GM23338 (cell line): ENCODE measurements at regions not wholly inside any gene's neighbourhood (a gene's known extent, or its start where the extent isn't known, plus 50 kb on each side); places are given as distances from the start of the nearest gene placed in this dataset.

ENCODE experiments used
- ATAC-seq: fragments of 200-7000 bp; cut with Tn5 transposase; 3 replicates; pipeline ENCODE4 v1.9.1; 2020
- DNase-seq: peaks from one replicate; pipeline ENCODE4 v3.0.0-alpha.2; 2015; ENCODE audit warnings: low spot score
- H2AFZ ChIP-seq: fragments of 200-600 bp; sonication (generic); 2 replicates; pipeline ENCODE4 v1.8.0; 2016; ENCODE audit warnings: antibody characterized with exemption, mild to moderate bottlenecking, moderate library complexity
- H3F3A ChIP-seq: fragments of 200-600 bp; sonication (generic); replicated peaks from 2 replicates; pipeline ENCODE4 v1.8.0; 2017; ENCODE audit warnings: antibody characterized with exemption, mixed run types, low read depth
- H3K27ac ChIP-seq: fragments of 200-600 bp; sonication (generic); 2 replicates; pipeline ENCODE4 v1.6.1; 2016; ENCODE audit warnings: low read depth
- H3K27me3 ChIP-seq: fragments of 200-600 bp; sonication (generic); 2 replicates; pipeline ENCODE4 v1.8.0; 2016; ENCODE audit warnings: mild to moderate bottlenecking, mixed run types, moderate library complexity; ENCODE audit not compliant: insufficient read depth
- H3K36me3 ChIP-seq: fragments of 200-600 bp; sonication (generic); 2 replicates; pipeline ENCODE4 v1.8.0; 2016; ENCODE audit warnings: mild to moderate bottlenecking; ENCODE audit not compliant: insufficient read depth
- H3K4me1 ChIP-seq: fragments of 200-600 bp; sonication (generic); 2 replicates; pipeline ENCODE4 v1.8.0; 2016; ENCODE audit warnings: mild to moderate bottlenecking, moderate library complexity; ENCODE audit not compliant: insufficient read depth
- H3K4me2 ChIP-seq: fragments of 200-600 bp; sonication (generic); 2 replicates; pipeline ENCODE4 v1.7.1; 2017; ENCODE audit warnings: mixed run types
- H3K4me3 ChIP-seq: fragments of 200-600 bp; sonication (generic); 2 replicates; pipeline ENCODE4 v1.6.1; 2016; ENCODE audit warnings: mixed run types
- H3K79me2 ChIP-seq: fragments of 200-600 bp; sonication (generic); replicated peaks from 2 replicates; pipeline ENCODE4 v1.8.0; 2017; ENCODE audit warnings: mild to moderate bottlenecking; ENCODE audit not compliant: insufficient read depth
- H3K9me2 ChIP-seq: fragments of 200-600 bp; sonication (generic); 2 replicates; pipeline ENCODE4 v1.8.0; 2017; ENCODE audit not compliant: insufficient read depth
- H4K20me1 ChIP-seq: fragments of 200-600 bp; sonication (generic); replicated peaks from 2 replicates; pipeline ENCODE4 v1.8.0; 2017; ENCODE audit warnings: mild to moderate bottlenecking; ENCODE audit not compliant: insufficient read depth
- H3K27ac Mint-ChIP-seq: 2 replicates; pipeline ENCODE4 v1.8.0; 2020; ENCODE audit warnings: inconsistent platforms, mild to moderate bottlenecking, moderate library complexity, mixed read lengths
- H3K27me3 Mint-ChIP-seq: 3 replicates; pipeline ENCODE4 v1.8.0; 2022; ENCODE audit warnings: low read depth, mild to moderate bottlenecking, moderate library complexity, mixed read lengths, inconsistent platforms; ENCODE audit not compliant: insufficient read depth, poor library complexity
- H3K36me3 Mint-ChIP-seq: 3 replicates; pipeline ENCODE4 v1.8.0; 2021; ENCODE audit warnings: low read depth, mild to moderate bottlenecking, inconsistent platforms, moderate library complexity, mixed read lengths
- H3K4me1 Mint-ChIP-seq: 3 replicates; pipeline ENCODE4 v1.8.0; 2020; ENCODE audit warnings: mild to moderate bottlenecking, inconsistent platforms, mixed read lengths
- H3K4me3 Mint-ChIP-seq: 3 replicates; pipeline ENCODE4 v1.8.0; 2021; ENCODE audit warnings: moderate library complexity, mild to moderate bottlenecking, inconsistent platforms, mixed read lengths
- H3K9me3 Mint-ChIP-seq: 3 replicates; pipeline ENCODE4 v1.8.0; 2020; ENCODE audit warnings: moderate library complexity, mild to moderate bottlenecking, inconsistent platforms, mixed read lengths
- CREB1 ChIP-seq: fragments of 250-450 bp; sonication (Bioruptor Pico); IDR thresholded peaks from 2 replicates; pipeline ENCODE4 v1.5.0; 2020; ENCODE audit warnings: low read depth, mild to moderate bottlenecking, moderate library complexity
- EZH2 ChIP-seq: fragments of 200-600 bp; sonication (generic); IDR thresholded peaks from one replicate; pipeline ENCODE4 v1.8.0; 2017; ENCODE audit warnings: antibody characterized with exemption, mild to moderate bottlenecking, low read depth; ENCODE audit not compliant: unreplicated experiment
- EZH2phosphoT487 ChIP-seq: fragments of 200-600 bp; sonication (generic); IDR thresholded peaks from one replicate; pipeline ENCODE4 v1.8.1; 2018; ENCODE audit warnings: antibody characterized with exemption; ENCODE audit not compliant: unreplicated experiment
- JUNB ChIP-seq: IDR thresholded peaks from one replicate; pipeline ENCODE4 v1.6.1; 2016; ENCODE audit warnings: antibody characterized with exemption; ENCODE audit not compliant: unreplicated experiment
- NANOG ChIP-seq: IDR thresholded peaks from 2 replicates; pipeline ENCODE4 v1.6.1; 2016; ENCODE audit warnings: antibody characterized with exemption, borderline replicate concordance
- POLR2AphosphoS5 ChIP-seq: IDR thresholded peaks from 2 replicates; pipeline ENCODE4 v1.6.1; 2016; ENCODE audit warnings: antibody characterized with exemption, low read depth
- STAT1 ChIP-seq: IDR thresholded peaks from one replicate; pipeline ENCODE4 v1.6.1; 2016; ENCODE audit warnings: antibody characterized with exemption; ENCODE audit not compliant: unreplicated experiment
- ZNF114 ChIP-seq: fragments of 250-450 bp; sonication (Bioruptor Pico); IDR thresholded peaks from 2 replicates; pipeline ENCODE4 v1.5.0; 2020; ENCODE audit warnings: mild to moderate bottlenecking, moderate library complexity
- ZNF331 ChIP-seq: fragments of 250-450 bp; sonication (Bioruptor Pico); IDR thresholded peaks from 2 replicates; pipeline ENCODE4 v1.5.0; 2020; ENCODE audit warnings: low read depth, mild to moderate bottlenecking, moderate library complexity
- TF ChIP-seq, protein P1 (sequence below): fragments of 250-450 bp; sonication (Bioruptor Pico); IDR thresholded peaks from 2 replicates; pipeline ENCODE4 v1.5.0; 2020; ENCODE audit warnings: mild to moderate bottlenecking, moderate library complexity
- TF ChIP-seq, protein P2 (sequence below): IDR thresholded peaks from 2 replicates; pipeline ENCODE4 v1.6.1; 2016; ENCODE audit warnings: antibody characterized with exemption
- TF ChIP-seq, protein P3 (sequence below), 2 experiments: fragments of 200-600 bp in 1 of 2; sonication (generic) in 1 of 2; conservative IDR thresholded peaks; 2 replicates each; pipeline versions ENCODE4 v1.5.1 to v1.6.1; 2016 to 2017; ENCODE audit warnings: antibody characterized with exemption in 2 of 2, low read depth in 2 of 2, mild to moderate bottlenecking in 2 of 2, moderate library complexity in 1 of 2
- TF ChIP-seq, protein P4 (sequence below): IDR thresholded peaks from one replicate; pipeline ENCODE4 v1.6.1; 2018; ENCODE audit warnings: antibody characterized with exemption; ENCODE audit not compliant: unreplicated experiment

DNA sequence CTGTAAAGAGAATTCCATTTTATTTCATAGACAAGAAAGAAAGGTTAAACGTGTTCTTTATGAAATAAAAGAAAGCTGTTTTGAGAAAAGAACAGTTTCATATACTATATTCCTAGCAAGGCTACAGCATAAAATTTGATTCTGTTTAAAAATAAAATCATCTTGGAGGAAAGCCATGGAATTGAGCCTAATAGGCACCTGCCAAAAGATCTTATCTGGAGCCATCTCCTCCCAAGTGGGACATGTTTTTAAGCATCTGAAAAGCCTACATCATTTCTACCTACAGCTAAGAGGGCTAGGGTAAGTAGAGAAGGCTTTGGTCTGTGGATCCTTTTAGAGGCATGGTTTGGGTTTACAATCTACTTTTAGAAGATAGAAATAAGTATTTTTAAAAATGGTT, 89.3 kb downstream of the GAS1 start:
- Mint-ChIP-seq H3K36me3 (no peaks in the 10 kb centered on the region), H3K4me3 (no peak overlapping the region), H3K27ac (no peak overlapping the region), H3K4me1 (peaks cover 20% of the 10 kb centered on the region), H3K27me3 (no peaks in the 10 kb centered on the region), H3K9me3 (no peaks in the 10 kb centered on the region)
- H3K4me1 ChIP-seq: peaks cover 6% of the 10 kb centered on the region; the same call in 1 of the 2 replicates
- no peaks in the 10 kb centered on the region for H3K36me3 ChIP-seq
- ATAC-seq: no peak
- no peak overlapping the region for H3K4me2 ChIP-seq
- no peak for DNase-seq
- no peaks in the 10 kb centered on the region for H4K20me1 ChIP-seq
- H3F3A ChIP-seq: no peaks in the 10 kb centered on the region
- no peak overlapping the region for H2AFZ ChIP-seq
- TF ChIP-seq CREB1 (CRISPR knock-in tag): no peak
- TF ChIP-seq, protein P1, sequence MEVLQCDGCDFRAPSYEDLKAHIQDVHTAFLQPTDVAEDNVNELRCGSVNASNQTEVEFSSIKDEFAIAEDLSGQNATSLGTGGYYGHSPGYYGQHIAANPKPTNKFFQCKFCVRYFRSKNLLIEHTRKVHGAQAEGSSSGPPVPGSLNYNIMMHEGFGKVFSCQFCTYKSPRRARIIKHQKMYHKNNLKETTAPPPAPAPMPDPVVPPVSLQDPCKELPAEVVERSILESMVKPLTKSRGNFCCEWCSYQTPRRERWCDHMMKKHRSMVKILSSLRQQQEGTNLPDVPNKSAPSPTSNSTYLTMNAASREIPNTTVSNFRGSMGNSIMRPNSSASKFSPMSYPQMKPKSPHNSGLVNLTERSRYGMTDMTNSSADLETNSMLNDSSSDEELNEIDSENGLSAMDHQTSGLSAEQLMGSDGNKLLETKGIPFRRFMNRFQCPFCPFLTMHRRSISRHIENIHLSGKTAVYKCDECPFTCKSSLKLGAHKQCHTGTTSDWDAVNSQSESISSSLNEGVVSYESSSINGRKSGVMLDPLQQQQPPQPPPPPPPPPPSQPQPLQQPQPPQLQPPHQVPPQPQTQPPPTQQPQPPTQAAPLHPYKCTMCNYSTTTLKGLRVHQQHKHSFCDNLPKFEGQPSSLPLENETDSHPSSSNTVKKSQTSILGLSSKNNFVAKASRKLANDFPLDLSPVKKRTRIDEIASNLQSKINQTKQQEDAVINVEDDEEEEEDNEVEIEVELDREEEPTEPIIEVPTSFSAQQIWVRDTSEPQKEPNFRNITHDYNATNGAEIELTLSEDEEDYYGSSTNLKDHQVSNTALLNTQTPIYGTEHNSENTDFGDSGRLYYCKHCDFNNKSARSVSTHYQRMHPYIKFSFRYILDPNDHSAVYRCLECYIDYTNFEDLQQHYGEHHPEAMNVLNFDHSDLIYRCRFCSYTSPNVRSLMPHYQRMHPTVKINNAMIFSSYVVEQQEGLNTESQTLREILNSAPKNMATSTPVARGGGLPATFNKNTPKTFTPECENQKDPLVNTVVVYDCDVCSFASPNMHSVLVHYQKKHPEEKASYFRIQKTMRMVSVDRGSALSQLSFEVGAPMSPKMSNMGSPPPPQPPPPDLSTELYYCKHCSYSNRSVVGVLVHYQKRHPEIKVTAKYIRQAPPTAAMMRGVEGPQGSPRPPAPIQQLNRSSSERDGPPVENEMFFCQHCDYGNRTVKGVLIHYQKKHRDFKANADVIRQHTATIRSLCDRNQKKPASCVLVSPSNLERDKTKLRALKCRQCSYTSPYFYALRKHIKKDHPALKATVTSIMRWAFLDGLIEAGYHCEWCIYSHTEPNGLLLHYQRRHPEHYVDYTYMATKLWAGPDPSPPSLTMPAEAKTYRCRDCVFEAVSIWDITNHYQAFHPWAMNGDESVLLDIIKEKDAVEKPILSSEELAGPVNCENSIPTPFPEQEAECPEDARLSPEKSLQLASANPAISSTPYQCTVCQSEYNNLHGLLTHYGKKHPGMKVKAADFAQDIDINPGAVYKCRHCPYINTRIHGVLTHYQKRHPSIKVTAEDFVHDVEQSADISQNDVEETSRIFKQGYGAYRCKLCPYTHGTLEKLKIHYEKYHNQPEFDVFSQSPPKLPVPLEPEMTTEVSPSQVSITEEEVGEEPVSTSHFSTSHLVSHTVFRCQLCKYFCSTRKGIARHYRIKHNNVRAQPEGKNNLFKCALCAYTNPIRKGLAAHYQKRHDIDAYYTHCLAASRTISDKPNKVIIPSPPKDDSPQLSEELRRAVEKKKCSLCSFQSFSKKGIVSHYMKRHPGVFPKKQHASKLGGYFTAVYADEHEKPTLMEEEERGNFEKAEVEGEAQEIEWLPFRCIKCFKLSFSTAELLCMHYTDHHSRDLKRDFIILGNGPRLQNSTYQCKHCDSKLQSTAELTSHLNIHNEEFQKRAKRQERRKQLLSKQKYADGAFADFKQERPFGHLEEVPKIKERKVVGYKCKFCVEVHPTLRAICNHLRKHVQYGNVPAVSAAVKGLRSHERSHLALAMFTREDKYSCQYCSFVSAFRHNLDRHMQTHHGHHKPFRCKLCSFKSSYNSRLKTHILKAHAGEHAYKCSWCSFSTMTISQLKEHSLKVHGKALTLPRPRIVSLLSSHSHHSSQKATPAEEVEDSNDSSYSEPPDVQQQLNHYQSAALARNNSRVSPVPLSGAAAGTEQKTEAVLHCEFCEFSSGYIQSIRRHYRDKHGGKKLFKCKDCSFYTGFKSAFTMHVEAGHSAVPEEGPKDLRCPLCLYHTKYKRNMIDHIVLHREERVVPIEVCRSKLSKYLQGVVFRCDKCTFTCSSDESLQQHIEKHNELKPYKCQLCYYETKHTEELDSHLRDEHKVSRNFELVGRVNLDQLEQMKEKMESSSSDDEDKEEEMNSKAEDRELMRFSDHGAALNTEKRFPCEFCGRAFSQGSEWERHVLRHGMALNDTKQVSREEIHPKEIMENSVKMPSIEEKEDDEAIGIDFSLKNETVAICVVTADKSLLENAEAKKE: no peak
- no peak for TF ChIP-seq POLR2AphosphoS5
- no peak for TF ChIP-seq STAT1
- TF ChIP-seq, protein P2, sequence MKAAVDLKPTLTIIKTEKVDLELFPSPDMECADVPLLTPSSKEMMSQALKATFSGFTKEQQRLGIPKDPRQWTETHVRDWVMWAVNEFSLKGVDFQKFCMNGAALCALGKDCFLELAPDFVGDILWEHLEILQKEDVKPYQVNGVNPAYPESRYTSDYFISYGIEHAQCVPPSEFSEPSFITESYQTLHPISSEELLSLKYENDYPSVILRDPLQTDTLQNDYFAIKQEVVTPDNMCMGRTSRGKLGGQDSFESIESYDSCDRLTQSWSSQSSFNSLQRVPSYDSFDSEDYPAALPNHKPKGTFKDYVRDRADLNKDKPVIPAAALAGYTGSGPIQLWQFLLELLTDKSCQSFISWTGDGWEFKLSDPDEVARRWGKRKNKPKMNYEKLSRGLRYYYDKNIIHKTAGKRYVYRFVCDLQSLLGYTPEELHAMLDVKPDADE: no peak
- no peak for TF ChIP-seq ZNF114 (CRISPR knock-in tag)
- TF ChIP-seq EZH2: no peak
- no peak for TF ChIP-seq EZH2phosphoT487
- TF ChIP-seq ZNF331 (CRISPR knock-in tag): no peak
- TF ChIP-seq, protein P3, sequence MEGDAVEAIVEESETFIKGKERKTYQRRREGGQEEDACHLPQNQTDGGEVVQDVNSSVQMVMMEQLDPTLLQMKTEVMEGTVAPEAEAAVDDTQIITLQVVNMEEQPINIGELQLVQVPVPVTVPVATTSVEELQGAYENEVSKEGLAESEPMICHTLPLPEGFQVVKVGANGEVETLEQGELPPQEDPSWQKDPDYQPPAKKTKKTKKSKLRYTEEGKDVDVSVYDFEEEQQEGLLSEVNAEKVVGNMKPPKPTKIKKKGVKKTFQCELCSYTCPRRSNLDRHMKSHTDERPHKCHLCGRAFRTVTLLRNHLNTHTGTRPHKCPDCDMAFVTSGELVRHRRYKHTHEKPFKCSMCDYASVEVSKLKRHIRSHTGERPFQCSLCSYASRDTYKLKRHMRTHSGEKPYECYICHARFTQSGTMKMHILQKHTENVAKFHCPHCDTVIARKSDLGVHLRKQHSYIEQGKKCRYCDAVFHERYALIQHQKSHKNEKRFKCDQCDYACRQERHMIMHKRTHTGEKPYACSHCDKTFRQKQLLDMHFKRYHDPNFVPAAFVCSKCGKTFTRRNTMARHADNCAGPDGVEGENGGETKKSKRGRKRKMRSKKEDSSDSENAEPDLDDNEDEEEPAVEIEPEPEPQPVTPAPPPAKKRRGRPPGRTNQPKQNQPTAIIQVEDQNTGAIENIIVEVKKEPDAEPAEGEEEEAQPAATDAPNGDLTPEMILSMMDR (conservative IDR thresholded peaks at IDR 0.05; ENCODE audit: low read depth in 2 of 2): no peak
- TF ChIP-seq, protein P4, sequence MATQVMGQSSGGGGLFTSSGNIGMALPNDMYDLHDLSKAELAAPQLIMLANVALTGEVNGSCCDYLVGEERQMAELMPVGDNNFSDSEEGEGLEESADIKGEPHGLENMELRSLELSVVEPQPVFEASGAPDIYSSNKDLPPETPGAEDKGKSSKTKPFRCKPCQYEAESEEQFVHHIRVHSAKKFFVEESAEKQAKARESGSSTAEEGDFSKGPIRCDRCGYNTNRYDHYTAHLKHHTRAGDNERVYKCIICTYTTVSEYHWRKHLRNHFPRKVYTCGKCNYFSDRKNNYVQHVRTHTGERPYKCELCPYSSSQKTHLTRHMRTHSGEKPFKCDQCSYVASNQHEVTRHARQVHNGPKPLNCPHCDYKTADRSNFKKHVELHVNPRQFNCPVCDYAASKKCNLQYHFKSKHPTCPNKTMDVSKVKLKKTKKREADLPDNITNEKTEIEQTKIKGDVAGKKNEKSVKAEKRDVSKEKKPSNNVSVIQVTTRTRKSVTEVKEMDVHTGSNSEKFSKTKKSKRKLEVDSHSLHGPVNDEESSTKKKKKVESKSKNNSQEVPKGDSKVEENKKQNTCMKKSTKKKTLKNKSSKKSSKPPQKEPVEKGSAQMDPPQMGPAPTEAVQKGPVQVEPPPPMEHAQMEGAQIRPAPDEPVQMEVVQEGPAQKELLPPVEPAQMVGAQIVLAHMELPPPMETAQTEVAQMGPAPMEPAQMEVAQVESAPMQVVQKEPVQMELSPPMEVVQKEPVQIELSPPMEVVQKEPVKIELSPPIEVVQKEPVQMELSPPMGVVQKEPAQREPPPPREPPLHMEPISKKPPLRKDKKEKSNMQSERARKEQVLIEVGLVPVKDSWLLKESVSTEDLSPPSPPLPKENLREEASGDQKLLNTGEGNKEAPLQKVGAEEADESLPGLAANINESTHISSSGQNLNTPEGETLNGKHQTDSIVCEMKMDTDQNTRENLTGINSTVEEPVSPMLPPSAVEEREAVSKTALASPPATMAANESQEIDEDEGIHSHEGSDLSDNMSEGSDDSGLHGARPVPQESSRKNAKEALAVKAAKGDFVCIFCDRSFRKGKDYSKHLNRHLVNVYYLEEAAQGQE: no peak
- TF ChIP-seq JUNB: no peak
- no peak for TF ChIP-seq NANOG
- H3K4me3 ChIP-seq: no peak overlapping the region
- H3K27ac ChIP-seq: no peak overlapping the region
- no peaks in the 10 kb centered on the region for H3K27me3 ChIP-seq
- no peaks in the 10 kb centered on the region; the same call in 1 of the 2 replicates for H3K9me2 ChIP-seq
- H3K79me2 ChIP-seq: no peaks in the 10 kb centered on the region
